ENCODE measurements at regions not wholly inside any gene's neighbourhood (a gene's known extent, or its start where the extent isn't known, plus 50 kb on each side); places are given as distances from the start of the nearest gene placed in this dataset.

DNA sequence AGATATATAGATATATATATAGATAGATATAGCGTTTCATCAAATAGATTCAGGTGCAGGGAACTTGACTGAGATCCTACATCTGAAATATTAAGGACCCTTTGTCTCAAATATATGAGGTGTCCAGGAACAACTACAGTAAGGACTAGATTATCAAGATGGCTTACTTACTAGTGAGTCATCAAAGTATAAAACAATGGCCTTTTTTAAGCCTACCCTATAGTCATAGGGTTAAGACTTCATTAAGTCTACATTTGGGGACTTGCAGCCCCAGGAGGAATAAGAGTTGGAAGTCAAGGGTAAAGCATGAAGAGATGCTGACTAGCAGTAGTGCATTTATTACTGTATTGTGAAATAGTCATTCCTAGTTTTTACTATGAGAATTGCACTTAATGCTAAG lies 1023.4 kb downstream of the CDH11 start:
- no peak overlapping the region for H3K23ac ChIP-seq (ENCODE audit: insufficient read length, low read depth, low read length)
- no peaks in the 10 kb centered on the region for H3K79me2 ChIP-seq (ENCODE audit: insufficient read depth, low read length)
- no peak overlapping the region for H2BK120ac ChIP-seq (ENCODE audit: low read depth, low read length, poor library complexity, severe bottlenecking)
- H3K27ac Mint-ChIP-seq: no peak overlapping the region
- H3T11ph ChIP-seq (ENCODE audit: low read length): no peak overlapping the region
- H3K4me1 Mint-ChIP-seq: no peaks in the 10 kb centered on the region
- H4K20me1 ChIP-seq (ENCODE audit: control insufficient read depth, insufficient read depth, insufficient read length): no peaks in the 10 kb centered on the region
- H3K4ac ChIP-seq (ENCODE audit: low read depth, low read length): no peak overlapping the region
- H3K9me3 ChIP-seq (ENCODE audit: control insufficient read depth, low read depth, low read length): no peaks in the 10 kb centered on the region
- no peaks in the 10 kb centered on the region for H3K36me3 Mint-ChIP-seq (ENCODE audit: insufficient read depth in 1 of 3, low read depth in 3 of 3)
- no CpG with 5 or more reads among the region's 1 CpG for WGBS (ENCODE audit: extremely low coverage, insufficient read length, low lambda C conversion rate)
- H2BK15ac ChIP-seq (ENCODE audit: low read depth, low read length): no peak overlapping the region
- H2BK20ac ChIP-seq (ENCODE audit: low read depth, low read length, poor library complexity, severe bottlenecking): no peak overlapping the region
- H3K4me3 Mint-ChIP-seq: no peak overlapping the region
- no peak overlapping the region for H3K14ac ChIP-seq (ENCODE audit: insufficient read depth, low read length)
- no peaks in the 10 kb centered on the region for H3K9me3 Mint-ChIP-seq
- H4K91ac ChIP-seq (ENCODE audit: insufficient read length, low read depth, low read length): no peak overlapping the region
- H2BK12ac ChIP-seq (ENCODE audit: insufficient read length, low read depth, low read length): no peak overlapping the region
- no peaks in the 10 kb centered on the region for H3K23me2 ChIP-seq (ENCODE audit: insufficient read length, low read depth, low read length, poor library complexity, severe bottlenecking)
- no peak overlapping the region for H3K56ac ChIP-seq (ENCODE audit: insufficient read length, low read depth, low read length)
- no peak overlapping the region for H4K8ac ChIP-seq (replicated peaks; ENCODE audit: insufficient read length, low read depth, low read length)
- no peak overlapping the region for H3K18ac ChIP-seq (ENCODE audit: insufficient read length, low read depth, low read length)
- no peak overlapping the region for H3K4me2 ChIP-seq (ENCODE audit: insufficient read depth, insufficient read length, low read length)
- H3K27me3 ChIP-seq (ENCODE audit: insufficient read depth, low read length): no peaks in the 10 kb centered on the region
- no peak overlapping the region for H2AK5ac ChIP-seq (ENCODE audit: insufficient read length, low read length)
- H3K9ac ChIP-seq (ENCODE audit: extremely low read depth, insufficient read length, low read length): no peak overlapping the region
- no peak overlapping the region for H4K5ac ChIP-seq (ENCODE audit: insufficient read length, low read depth, low read length)
- no peaks in the 10 kb centered on the region for H3K4me1 ChIP-seq (ENCODE audit: insufficient read depth, low read length)
- H2BK5ac ChIP-seq (ENCODE audit: insufficient read length, low read length): no peak overlapping the region
- TF ChIP-seq, protein P1, sequence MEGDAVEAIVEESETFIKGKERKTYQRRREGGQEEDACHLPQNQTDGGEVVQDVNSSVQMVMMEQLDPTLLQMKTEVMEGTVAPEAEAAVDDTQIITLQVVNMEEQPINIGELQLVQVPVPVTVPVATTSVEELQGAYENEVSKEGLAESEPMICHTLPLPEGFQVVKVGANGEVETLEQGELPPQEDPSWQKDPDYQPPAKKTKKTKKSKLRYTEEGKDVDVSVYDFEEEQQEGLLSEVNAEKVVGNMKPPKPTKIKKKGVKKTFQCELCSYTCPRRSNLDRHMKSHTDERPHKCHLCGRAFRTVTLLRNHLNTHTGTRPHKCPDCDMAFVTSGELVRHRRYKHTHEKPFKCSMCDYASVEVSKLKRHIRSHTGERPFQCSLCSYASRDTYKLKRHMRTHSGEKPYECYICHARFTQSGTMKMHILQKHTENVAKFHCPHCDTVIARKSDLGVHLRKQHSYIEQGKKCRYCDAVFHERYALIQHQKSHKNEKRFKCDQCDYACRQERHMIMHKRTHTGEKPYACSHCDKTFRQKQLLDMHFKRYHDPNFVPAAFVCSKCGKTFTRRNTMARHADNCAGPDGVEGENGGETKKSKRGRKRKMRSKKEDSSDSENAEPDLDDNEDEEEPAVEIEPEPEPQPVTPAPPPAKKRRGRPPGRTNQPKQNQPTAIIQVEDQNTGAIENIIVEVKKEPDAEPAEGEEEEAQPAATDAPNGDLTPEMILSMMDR (conservative IDR thresholded peaks at IDR 0.05): no peak
- no peaks in the 10 kb centered on the region for H3K79me1 ChIP-seq (ENCODE audit: insufficient read depth, low read depth, low read length, poor library complexity, severe bottlenecking)
- no peak for DNase-seq
- H3K27ac ChIP-seq (ENCODE audit: insufficient read length, low read depth, low read length): no peak overlapping the region
- no peaks in the 10 kb centered on the region for H3K27me3 Mint-ChIP-seq (ENCODE audit: low read depth)
- no peak overlapping the region for H2AFZ ChIP-seq (ENCODE audit: low read length)

Measured in H9 (cell line).